ENCODE measurements at regions not wholly inside any gene's neighbourhood (a gene's known extent, or its start where the extent isn't known, plus 50 kb on each side); places are given as distances from the start of the nearest gene placed in this dataset.
"Not testable (repeated sequence)": the region's sequence is repeated elsewhere in the genome, so short reads cannot be mapped to it uniquely, and the experiment has no call there.

GRCh38 chr2:209277444-209277843, 146.4 kb upstream of the MAP2 start:
- no peak for DNase-seq (ENCODE audit: low read depth)

GRCh38 chr2:209298601-209299000, 125.2 kb upstream of the MAP2 start:
- DNase-seq (ENCODE audit: low read depth), result no peak

DNA sequence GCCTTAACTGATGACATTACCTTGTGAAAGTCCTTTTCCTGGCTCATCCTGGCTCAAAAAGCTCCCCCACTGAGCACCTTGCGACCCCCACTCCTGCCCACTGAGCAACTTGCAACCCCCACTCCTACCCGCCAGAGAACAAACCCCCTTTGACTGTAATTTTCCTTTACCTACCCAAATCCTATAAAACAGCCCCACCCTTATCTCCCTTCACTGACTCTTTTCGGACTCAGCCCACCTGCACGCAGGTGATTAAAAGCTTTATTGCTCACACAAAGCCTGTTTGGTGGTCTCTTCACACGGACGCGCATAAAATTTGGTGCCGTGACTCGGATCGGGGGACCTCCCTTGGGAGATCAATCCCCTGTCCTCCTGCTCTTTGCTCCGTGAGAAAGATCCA, 124.4 kb upstream of the MAP2 start:
- DNase-seq (ENCODE audit: low read depth), result not testable (repeated sequence)

DNA sequence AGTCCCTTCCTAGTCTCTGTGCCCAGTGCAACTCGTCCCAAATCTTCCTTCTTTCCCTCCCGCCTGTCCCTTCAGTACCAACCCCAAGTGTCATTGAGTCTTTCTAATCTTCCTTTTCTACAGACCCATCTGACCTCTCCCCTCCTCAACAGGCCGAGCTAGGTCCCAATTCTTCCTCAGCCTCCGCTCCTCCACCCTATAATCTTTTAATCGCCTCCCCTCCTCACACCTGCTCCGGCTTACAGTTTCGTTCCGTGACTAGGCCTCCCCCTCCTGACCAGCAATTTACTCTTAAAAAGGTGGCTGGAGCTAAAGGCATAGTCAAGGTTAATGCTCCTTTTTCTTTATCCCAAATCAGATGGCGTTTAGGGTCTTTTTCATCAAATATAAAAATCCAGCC, 123.1 kb upstream of the MAP2 start:
- DNase-seq (ENCODE audit: low read depth), result not testable (repeated sequence)

DNA sequence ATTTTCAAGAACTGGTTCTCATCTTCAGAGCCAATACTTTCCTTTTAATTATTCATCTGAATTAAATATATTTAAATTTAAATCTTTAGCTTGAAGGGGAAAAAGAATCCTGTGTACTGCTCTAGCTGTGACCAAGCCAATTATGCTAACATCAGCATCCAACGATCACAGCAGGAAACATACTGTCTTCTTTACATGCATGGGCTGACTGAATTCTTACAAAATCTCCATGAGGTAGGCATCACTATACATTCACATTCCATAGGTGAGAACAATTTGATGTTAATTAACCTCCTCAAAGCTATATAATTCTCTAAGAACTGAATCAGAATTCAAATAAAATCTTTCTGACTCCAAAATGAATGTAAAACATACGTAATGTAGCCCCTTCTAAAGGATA, 118.8 kb upstream of the MAP2 start:
- no peak for DNase-seq (ENCODE audit: low read depth)

DNA sequence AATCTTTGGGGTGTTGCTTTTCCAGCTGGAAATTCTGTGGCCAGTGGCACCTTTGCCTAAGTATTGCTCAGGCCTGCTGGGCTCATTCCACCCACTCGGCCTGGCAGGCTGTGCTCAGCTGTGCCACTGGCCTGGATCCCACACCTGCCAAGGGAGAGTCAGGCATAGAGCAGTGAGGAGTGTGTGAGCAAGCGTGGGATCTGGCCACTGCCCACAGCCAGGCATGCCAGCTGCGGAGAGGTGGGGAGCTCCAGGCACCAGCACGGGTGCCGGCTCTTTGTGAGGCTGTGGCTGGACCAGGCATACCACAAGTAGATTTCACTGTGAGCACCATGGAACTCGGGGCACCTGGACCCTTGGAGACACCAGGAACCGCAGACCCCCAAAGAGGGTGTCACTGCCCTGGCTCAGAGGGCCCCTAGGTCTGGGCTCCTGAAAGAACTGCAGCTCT, 118.1 kb upstream of the MAP2 start:
- DNase-seq (ENCODE audit: low read depth), result no peak

- DNase-seq (ENCODE audit: low read depth), result no peak
These were observed 116.5 kb upstream of the MAP2 start for GRCh38 chr2:209307161-209308001.

GRCh38 chr2:209308415-209308814, 115.4 kb upstream of the MAP2 start:
- DNase-seq (ENCODE audit: low read depth), result no peak

GRCh38 chr2:209311948-209312347, 111.9 kb upstream of the MAP2 start:
- DNase-seq (ENCODE audit: low read depth), result no peak

DNA sequence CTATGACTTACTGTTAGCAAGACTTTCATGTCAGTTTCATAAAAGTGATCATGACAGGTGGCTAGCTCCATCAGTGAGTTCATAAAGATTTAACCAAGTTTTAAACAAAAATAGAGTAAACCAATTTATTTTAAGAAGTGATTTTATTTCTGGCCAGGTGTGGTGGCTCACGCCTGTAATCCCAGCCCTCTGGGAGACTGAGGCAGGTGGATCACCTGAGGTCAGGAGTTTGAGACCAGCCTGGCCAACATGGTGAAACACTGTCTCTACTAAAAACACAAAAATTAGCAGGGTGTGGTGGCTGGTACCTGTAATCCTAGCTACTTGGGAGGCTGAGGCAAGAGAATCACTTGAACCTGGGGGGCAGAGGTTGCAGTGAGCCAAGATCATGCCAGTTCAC, 111.4 kb upstream of the MAP2 start:
- not testable (repeated sequence) for DNase-seq (ENCODE audit: low read depth)

DNA sequence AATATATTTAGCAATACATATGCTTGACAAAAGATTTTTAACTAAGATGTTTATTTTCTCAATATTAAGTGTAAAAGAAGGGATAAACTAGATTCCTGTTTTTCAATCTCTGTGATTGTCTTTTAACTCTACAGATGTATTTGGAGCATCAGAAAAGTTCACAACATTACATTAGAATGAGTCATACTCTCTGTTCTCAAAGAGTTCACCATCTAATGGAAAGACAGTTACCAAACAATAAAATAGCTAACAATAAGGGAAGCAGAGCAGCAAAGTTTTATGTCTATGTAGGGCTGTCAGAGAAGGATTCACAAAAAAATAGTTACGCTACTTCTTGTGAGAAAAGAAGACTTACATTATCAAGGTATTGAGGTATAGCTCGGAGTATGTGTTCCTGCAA, 109.2 kb upstream of the MAP2 start:
- peak; percentile 18 for DNase-seq (ENCODE audit: low read depth)

DNA sequence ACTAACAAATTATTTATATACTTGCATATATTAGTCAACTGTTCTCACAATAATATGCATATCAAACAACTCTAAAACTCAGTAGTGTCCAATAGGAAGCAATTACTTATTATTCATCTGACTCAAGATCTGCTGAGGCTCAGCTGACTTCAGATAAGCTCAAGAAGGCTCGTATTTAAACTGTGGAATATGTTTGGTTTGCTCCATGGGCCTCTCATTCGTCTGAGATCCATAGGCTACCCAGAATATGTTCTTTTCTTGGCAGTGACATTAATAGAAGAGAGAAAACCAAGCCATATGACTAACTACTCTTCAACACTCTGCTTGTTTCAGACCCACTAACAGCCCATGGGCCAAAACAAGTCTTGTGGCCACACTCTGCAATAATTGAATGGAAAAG, 107.7 kb upstream of the MAP2 start:
- no peak for DNase-seq (ENCODE audit: low read depth)

- peak; percentile 43 for DNase-seq (ENCODE audit: low read depth)
These were observed 102.8 kb upstream of the MAP2 start for GRCh38 chr2:209321076-209321475.

- DNase-seq (ENCODE audit: low read depth), result no peak
These were observed 102.3 kb upstream of the MAP2 start for GRCh38 chr2:209321581-209321980.

DNA sequence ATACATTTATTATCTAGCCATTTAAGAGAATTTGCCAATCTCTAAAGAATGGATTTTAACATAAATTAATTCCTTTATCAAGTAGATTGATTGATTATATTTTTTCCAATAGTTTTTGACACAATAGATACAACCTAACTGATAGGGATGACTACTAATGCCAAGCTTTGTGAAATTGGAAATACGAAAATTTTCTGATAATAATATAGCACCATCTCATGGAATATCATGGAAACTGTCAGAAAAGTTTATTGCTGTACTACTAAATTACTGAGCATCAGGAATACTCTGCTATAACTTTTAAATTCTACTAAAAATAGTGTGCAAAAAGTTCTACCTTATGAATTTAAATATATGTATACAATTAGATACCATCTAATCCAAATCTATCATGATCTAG, 101.8 kb upstream of the MAP2 start:
- no peak for DNase-seq (ENCODE audit: low read depth)

GRCh38 chr2:209322905-209323512, 100.8 kb upstream of the MAP2 start:
- DNase-seq (ENCODE audit: low read depth), result no peak

DNA sequence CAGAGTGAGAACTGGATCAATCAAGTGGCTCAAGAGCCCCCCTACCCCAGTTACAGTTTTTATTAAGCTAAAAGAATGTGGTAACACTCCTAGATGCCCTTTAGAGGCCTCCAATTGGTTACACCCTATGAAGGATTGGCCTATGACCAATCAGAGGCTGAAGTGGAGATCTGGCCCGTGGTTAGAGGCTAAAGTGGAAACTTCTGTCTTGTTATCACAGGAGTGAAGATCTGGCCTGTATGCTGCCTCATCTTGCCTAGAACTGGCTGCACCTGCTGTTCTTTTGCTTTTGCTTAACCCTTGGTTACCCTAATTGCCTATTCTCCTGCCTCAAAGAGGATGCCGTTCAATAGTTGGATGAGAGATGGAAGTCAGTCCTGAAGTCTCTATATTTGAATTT, 100.1 kb upstream of the MAP2 start:
- no peak for DNase-seq (ENCODE audit: low read depth)

GRCh38 chr2:209324281-209324680, 99.6 kb upstream of the MAP2 start:
- DNase-seq (ENCODE audit: low read depth), result no peak

GRCh38 chr2:209331291-209331844, 92.5 kb upstream of the MAP2 start:
- peak; percentile 38 for DNase-seq (ENCODE audit: low read depth)

- peak; percentile 44 for DNase-seq (ENCODE audit: low read depth)
These were observed 89.4 kb upstream of the MAP2 start for GRCh38 chr2:209334188-209335017.

GRCh38 chr2:209340522-209340921, 83.3 kb upstream of the MAP2 start:
- no peak for DNase-seq (ENCODE audit: low read depth)

DNA sequence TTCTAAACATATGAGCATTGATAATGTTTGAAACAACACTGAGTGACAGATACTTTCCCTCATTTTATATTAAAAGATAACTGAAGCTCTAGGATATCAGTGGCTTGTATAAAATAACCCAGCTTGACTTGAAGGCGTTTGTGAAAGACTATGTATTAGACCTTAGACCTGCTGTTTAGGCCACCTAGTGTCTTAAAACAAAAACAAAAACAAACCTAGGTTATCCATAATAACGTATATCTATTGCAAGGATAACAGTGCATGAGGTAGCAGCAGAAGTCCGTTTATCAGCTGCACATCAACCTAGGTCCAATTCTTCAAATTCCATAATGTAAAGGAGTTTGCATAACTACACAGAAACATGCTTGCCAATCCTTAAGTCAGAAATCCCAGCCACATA, 79.5 kb upstream of the MAP2 start:
- DNase-seq (ENCODE audit: low read depth), result no peak

Data from HT1080 (cell line).